HPDE6-E6E7 (cell line): ENCODE measurements at regions not wholly inside any gene's neighbourhood (a gene's known extent, or its start where the extent isn't known, plus 50 kb on each side); places are given as distances from the start of the nearest gene placed in this dataset.

Experiments used
- DNase-seq: peaks from one replicate; pipeline ENCODE4 v3.0.0; 2011; ENCODE audit warnings: missing footprints; ENCODE audit errors: extremely low spot score

DNA sequence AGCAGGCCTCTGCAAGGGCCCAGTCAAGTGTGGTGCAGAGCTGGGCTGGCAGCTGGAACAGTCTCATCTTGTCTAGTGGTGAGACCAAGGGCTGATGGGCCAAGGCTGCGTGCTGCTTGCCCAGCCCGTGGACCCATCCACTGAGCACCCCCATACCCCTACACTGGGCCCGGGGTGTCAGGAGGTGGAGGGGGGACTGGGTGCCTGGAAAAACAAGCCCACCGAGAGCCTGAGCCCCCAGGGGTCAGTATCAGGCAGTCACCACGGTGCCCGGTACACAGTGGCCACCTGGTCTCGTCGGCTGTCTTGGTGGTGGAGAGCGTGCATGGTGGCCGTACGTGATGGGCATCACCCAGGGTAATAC is 238.3 kb downstream of the SEC14L1 start:
- DNase-seq = no peak

DNA sequence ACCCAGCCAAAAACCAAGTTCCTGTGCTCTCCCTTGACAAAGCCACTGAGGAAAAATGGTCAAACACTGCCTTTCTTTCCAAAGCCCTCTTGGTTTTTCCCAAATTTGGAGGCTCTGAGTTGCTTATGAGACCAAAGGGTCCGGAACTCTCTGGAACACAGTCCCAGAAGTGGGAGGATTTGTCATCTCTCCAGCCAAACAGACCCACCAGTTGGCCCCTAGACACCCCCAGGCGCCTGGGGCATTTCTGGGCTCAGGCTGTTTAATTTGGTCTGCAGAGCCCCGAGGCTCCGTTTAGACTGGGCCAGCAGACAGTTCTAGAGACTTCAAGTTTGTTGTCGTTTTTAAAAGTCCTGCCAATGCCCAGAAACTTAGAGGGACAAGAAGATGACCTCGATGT is 239.1 kb downstream of the SEC14L1 start:
- no peak for DNase-seq

GRCh38 chr17:77380395-77381184 is 239.8 kb downstream of the SEC14L1 start:
- no peak for DNase-seq

GRCh38 chr17:77381185-77381700 is 240.5 kb downstream of the SEC14L1 start:
- DNase-seq = no peak

DNA sequence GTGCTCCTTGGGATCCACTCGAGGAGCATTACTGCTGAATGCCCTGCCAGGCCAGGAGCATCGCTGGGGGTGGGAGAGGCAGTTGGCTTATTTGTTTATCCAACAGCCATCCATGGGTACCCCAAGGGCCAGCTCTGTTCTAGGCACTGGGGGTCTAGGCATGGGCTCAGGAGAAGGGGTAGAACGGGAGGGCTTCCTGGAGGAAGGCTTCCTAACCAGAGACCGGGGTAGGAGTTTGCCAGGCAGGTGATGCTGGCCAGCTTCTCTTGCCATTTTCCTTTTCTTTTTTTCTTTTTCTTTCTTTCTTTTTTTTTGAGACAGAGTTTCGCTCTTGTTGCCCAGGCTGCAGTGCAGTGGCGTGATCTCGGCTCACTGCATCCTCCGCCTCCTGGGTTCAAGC is 241.0 kb downstream of the SEC14L1 start:
- no peak for DNase-seq

- no peak for DNase-seq
These were observed 241.7 kb downstream of the SEC14L1 start for GRCh38 chr17:77382356-77382911.

DNA sequence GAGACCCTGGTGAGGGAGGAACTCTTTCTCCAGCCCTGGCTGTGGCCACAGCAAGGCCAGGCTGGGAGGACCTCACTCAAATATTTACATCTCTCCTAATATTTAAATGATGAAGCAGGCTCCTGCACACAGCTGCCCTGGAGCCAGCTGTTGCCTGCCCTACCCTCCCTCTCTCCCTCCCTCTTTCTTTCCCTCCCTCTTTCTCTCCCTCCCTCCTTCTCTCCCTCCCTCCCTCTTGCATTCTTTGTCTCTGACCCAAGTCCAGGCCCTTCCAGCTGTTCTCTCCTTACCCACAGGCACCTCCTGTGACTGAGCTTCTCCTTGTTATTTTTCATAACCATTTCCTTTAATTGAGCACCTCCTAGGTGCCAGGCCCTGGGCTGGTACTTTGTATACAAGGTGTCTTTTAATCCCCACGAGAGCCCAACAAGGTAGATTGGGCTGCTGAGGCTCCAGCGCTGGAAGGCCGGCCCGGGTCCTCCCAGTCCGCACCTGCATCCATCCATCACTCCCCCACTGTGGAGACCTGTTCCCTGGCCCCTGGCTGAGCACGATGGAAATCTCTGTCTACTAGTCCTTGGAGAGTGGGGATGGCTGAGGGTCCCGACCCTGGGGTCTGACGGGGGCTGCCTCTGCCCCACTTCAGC is 242.3 kb downstream of the SEC14L1 start:
- DNase-seq = no peak

DNA sequence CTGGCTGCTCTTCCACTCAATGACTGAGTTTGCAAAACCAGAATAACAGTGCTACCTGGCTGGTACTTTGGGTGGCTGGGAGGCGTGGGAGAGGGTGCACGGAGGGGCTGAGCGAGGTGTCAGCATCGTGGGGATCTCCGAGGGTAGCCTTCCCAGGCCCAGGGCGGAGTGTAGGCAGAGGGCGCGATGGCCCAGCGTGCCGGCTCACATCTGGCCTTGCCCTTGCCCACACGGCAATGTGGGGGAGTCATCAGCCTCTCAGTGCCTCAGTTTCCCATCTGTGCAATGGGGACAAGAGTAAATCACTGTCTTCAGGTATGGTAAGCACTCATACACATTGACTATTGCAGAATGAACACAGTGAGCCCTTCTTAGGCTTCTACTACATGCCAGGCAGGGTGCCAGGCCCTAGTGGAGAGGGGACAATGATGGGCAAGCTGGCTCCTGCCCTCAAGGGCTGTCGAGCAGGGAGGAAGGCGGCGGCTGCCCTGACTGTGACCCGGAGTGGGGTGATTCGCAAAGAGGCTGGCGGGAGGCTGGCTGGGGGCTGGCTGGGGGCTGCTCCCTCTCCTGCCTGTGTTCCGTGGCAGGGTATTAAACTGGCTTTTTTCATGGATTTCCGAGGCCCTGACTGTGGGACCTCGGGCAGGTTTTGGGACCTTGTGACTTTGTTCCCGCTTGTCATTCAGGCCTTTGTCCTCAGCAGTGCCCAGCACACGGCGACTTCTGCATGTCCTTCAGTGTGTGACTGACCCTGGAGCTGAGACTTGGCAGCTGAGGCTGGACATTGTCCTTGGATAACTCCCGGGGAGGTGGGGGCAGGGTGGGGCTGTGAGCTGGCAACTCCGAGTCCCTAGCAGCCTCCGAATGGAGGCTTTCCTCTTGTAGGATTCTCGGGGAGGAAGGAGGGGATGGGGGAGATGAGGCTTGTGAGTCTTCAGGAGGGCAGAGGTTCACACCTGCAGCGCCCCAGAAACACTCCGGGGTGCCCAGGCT is 243.1 kb downstream of the SEC14L1 start:
- no peak for DNase-seq

- no peak for DNase-seq
These were observed 245.2 kb downstream of the SEC14L1 start for GRCh38 chr17:77385750-77386501.

GRCh38 chr17:77386502-77387192 is 245.9 kb downstream of the SEC14L1 start:
- no peak for DNase-seq

- DNase-seq = no peak
These were observed 247.1 kb downstream of the SEC14L1 start for GRCh38 chr17:77387891-77388290.

GRCh38 chr17:77388384-77389306 is 247.9 kb downstream of the SEC14L1 start:
- DNase-seq = no peak

- DNase-seq = no peak
These were observed 250.1 kb downstream of the SEC14L1 start for GRCh38 chr17:77390870-77391269.

- DNase-seq = no peak
These were observed 251.1 kb downstream of the SEC14L1 start for GRCh38 chr17:77391668-77392375.

DNA sequence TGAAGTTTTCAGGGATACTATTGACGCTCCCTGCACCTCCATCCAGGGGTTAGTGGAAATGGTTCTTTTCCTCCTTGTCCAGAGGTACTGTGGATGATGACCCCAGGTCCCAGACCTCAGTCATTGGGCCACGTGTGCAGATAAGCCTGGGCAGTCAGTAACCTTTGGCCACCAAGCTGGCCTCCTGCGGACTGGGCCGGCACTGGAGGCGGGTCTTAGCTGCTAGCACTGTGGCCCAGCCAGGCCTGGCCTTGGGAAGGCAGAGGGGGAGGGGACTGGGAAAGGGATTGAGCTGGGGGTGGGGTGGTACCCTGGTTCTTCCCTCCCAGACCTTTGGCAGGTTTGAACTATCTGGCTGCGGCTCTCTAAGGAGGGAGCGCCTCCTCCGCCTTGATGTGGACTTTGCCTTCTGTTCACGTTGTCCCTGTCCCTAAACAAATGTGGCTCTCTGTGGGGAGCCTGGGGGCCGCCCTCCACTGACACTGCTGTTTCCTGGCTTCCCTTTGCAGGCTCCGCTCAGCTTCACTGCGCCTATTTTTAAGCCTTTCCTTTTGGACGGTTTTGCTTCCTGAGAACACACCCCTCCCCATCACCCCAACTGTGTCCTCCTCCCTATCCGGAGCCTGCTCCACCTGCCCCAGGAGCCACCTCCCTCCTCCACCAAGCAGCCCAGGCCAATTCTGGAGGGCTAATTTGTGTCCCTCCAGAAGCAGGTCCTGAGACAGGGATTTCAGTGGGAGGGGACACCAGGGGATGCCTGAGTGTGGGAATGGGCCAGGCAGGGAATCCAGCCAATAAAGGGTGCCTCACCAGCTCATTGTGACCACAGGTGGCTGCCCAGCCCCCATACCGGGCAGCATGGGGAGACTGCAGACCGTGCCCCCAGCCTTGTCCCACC is 251.9 kb downstream of the SEC14L1 start:
- DNase-seq = no peak

- no peak for DNase-seq
These were observed 252.5 kb downstream of the SEC14L1 start for GRCh38 chr17:77393274-77393600.

DNA sequence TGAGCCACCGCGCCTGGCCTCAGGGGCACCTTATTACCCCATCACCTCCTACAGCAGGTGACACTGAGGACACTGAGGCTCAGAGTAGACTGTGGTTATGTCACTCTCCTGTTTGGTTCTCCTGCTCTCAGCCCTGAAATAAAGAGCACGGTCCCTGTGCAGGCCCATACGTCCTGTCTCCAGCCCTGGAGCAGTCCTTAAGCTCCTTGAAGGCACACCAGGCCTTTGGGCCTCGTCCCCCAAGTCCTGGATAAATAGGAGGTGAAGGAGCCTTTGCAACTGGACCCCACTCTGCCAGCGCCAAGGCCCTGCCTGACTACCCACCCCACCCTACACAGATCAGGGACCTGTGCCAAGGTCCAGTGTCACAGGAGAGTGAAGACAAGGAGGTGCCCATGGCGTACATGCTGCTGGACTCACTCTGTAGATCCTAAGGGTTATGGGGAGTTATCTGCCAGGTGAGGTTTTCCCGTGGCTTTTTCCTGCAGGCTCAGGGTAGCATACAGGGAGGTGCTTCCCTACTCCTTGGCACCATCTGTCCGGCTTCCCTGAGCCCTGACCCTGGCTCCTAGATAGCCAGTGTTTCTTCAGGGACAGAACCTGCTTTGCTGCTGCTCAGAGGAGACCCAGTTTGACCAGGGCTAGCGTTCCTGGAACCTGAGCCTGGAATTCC is 253.2 kb downstream of the SEC14L1 start:
- DNase-seq = no peak
